ENCODE measurements at regions not wholly inside any gene's neighbourhood (a gene's known extent, or its start where the extent isn't known, plus 50 kb on each side); places are given as distances from the start of the nearest gene placed in this dataset.
A peak's percentile ranks its signal among the peaks of the same experiment; 100 is the strongest.

DNA sequence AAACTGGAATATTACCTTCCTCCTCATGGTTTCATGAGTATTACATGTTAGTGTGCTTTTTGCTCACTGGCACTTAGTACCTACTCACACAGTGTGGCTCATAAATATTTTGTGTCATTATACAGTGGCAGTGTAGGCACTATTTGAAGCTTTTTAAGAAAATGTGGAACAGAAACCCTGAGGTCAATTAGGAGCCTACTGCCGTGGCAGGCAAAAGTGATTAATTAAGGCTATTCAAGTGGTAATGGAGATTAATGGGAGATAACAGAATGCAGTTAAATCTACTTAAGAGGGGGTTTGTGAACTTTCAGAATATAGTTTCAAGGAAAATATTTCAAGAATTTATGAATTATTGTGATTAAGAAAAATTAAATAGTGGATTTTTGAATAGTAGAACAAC is 277.6 kb downstream of the HGF start:
- no peak overlapping the region for H3K4me3 ChIP-seq (ENCODE audit: low read depth, low read length)
- TF ChIP-seq, protein P1, sequence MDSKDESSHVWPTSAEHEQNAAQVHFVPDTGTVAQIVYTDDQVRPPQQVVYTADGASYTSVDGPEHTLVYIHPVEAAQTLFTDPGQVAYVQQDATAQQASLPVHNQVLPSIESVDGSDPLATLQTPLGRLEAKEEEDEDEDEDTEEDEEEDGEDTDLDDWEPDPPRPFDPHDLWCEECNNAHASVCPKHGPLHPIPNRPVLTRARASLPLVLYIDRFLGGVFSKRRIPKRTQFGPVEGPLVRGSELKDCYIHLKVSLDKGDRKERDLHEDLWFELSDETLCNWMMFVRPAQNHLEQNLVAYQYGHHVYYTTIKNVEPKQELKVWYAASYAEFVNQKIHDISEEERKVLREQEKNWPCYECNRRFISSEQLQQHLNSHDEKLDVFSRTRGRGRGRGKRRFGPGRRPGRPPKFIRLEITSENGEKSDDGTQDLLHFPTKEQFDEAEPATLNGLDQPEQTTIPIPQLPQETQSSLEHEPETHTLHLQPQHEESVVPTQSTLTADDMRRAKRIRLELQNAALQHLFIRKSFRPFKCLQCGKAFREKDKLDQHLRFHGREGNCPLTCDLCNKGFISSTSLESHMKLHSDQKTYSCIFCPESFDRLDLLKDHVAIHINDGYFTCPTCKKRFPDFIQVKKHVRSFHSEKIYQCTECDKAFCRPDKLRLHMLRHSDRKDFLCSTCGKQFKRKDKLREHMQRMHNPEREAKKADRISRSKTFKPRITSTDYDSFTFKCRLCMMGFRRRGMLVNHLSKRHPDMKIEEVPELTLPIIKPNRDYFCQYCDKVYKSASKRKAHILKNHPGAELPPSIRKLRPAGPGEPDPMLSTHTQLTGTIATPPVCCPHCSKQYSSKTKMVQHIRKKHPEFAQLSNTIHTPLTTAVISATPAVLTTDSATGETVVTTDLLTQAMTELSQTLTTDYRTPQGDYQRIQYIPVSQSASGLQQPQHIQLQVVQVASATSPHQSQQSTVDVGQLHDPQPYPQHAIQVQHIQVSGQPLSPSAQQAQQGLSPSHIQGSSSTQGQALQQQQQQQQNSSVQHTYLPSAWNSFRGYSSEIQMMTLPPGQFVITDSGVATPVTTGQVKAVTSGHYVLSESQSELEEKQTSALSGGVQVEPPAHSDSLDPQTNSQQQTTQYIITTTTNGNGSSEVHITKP (tag by site-specific recombination; IDR thresholded peaks at IDR 0.05) = no peak
- H3K9me3 ChIP-seq (ENCODE audit: control insufficient read depth, insufficient read depth, low read depth, low read length) = no peaks in the 10 kb centered on the region
- no peaks in the 10 kb centered on the region for H3K36me3 ChIP-seq (ENCODE audit: control insufficient read depth in 2 of 2, insufficient read depth in 1 of 2, low read length in 2 of 2)
- CTCF ChIA-PET = interaction anchor here (1.3 to 1.6 kb wide), 2 partner anchors 10 kb away, joined by 5 to 10 read pairs; no protein-coding TSS in a partner anchor
- no peak overlapping the region for H3K27ac ChIP-seq (ENCODE audit: extremely low read depth, low read depth, low read length)
- no peaks in the 10 kb centered on the region for H3K4me1 ChIP-seq (ENCODE audit: control insufficient read depth, insufficient read depth, low read length)
- POLR2A ChIA-PET = no interaction called here

DNA sequence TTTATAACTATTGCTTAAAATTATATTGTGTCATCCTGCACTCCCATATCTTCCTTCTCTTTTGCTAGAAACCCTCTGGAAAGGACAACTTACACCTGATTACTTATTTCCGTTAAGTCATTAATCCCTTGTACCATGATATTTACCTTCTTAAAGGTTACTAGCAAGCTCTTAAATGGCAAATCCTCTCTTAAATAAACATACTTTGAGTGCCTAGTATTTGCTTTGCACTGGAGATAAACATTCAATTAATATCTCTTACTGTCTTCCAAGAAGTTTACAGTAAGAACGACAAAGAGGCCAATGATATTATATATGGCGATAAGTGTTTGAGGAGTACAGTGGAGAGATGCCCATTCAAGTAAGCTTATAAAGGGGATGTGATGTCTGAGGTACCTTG is 278.3 kb downstream of the HGF start:
- ChIA-PET POLR2A (no interaction called here), CTCF (interaction anchor here (0.6 to 1.7 kb wide), 3 partner anchors 9 to 588 kb away, joined by 3 to 18 read pairs (median 10); no protein-coding TSS in a partner anchor)
- no peaks in the 10 kb centered on the region for H3K9me3 ChIP-seq (ENCODE audit: control insufficient read depth, insufficient read depth, low read depth, low read length)
- no peaks in the 10 kb centered on the region for H3K36me3 ChIP-seq (ENCODE audit: control insufficient read depth in 2 of 2, insufficient read depth in 1 of 2, low read length in 2 of 2)
- no peak overlapping the region for H3K4me3 ChIP-seq (ENCODE audit: low read depth, low read length)
- H3K27ac ChIP-seq (ENCODE audit: extremely low read depth, low read depth, low read length) = no peak overlapping the region
- TF ChIP-seq, protein P2, sequence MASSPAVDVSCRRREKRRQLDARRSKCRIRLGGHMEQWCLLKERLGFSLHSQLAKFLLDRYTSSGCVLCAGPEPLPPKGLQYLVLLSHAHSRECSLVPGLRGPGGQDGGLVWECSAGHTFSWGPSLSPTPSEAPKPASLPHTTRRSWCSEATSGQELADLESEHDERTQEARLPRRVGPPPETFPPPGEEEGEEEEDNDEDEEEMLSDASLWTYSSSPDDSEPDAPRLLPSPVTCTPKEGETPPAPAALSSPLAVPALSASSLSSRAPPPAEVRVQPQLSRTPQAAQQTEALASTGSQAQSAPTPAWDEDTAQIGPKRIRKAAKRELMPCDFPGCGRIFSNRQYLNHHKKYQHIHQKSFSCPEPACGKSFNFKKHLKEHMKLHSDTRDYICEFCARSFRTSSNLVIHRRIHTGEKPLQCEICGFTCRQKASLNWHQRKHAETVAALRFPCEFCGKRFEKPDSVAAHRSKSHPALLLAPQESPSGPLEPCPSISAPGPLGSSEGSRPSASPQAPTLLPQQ (tag by site-specific recombination; IDR thresholded peaks at IDR 0.05) = no peak
- TF ChIP-seq ZIC2 (tag by site-specific recombination; IDR thresholded peaks at IDR 0.05) = no peak
- TF ChIP-seq, protein P3, sequence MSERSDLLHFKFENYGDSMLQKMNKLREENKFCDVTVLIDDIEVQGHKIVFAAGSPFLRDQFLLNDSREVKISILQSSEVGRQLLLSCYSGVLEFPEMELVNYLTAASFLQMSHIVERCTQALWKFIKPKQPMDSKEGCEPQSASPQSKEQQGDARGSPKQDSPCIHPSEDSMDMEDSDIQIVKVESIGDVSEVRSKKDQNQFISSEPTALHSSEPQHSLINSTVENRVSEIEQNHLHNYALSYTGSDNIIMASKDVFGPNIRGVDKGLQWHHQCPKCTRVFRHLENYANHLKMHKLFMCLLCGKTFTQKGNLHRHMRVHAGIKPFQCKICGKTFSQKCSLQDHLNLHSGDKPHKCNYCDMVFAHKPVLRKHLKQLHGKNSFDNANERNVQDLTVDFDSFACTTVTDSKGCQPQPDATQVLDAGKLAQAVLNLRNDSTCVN (tag by site-specific recombination; optimal IDR thresholded peaks at IDR 0.05) = no peak
- H3K4me1 ChIP-seq (ENCODE audit: control insufficient read depth, insufficient read depth, low read length) = no peaks in the 10 kb centered on the region

DNA sequence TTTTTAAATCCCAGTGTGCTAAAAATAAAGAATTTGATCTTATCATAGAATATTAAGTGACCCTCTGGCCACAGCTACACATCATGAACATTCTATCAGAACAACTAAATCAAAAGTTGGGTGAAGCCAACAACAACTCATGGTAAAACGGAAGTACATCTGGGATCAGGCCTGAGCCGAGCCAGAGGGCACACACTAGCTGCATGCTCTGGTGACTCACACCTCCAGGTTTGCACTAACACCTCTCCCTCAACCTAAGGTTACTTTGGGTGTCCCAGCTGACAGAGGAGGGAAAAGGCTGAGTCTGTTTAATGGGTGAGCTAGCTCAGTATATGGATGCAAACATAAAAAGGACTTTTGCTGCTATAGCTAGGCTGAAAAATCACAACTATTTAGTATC is 281.6 kb downstream of the HGF start:
- no peak for TF ChIP-seq ZNF626 (tag by site-specific recombination; IDR thresholded peaks at IDR 0.05)
- no peak for TF ChIP-seq BCL11B (tag by site-specific recombination; IDR thresholded peaks at IDR 0.05; ENCODE audit: low read depth)
- no peak for TF ChIP-seq ZNF26 (tag by site-specific recombination; IDR thresholded peaks at IDR 0.05)
- TF ChIP-seq ZNF394 (tag by site-specific recombination; IDR thresholded peaks at IDR 0.05; ENCODE audit: borderline replicate concordance) = no peak
- no peak overlapping the region for H3K27ac ChIP-seq (ENCODE audit: extremely low read depth, low read depth, low read length)
- no peaks in the 10 kb centered on the region for H3K36me3 ChIP-seq (ENCODE audit: control insufficient read depth in 2 of 2, insufficient read depth in 1 of 2, low read length in 2 of 2)
- ChIA-PET POLR2A (no interaction called here), CTCF (interaction anchor here (1.2 to 1.3 kb wide), 2 partner anchors 11 to 13 kb away, joined by 4 to 6 read pairs; no protein-coding TSS in a partner anchor)
- H3K4me1 ChIP-seq (ENCODE audit: control insufficient read depth, insufficient read depth, low read length) = no peaks in the 10 kb centered on the region
- H3K4me3 ChIP-seq (ENCODE audit: low read depth, low read length) = no peak overlapping the region
- H3K9me3 ChIP-seq (ENCODE audit: control insufficient read depth, insufficient read depth, low read depth, low read length) = no peaks in the 10 kb centered on the region

GRCh38 chr7:81487516-81487915 is 282.3 kb downstream of the HGF start:
- no peaks in the 10 kb centered on the region for H3K36me3 ChIP-seq (ENCODE audit: control insufficient read depth in 2 of 2, insufficient read depth in 1 of 2, low read length in 2 of 2)
- H3K4me3 ChIP-seq (ENCODE audit: low read depth, low read length) = no peak overlapping the region
- H3K9me3 ChIP-seq (ENCODE audit: control insufficient read depth, insufficient read depth, low read depth, low read length) = no peaks in the 10 kb centered on the region
- POLR2A ChIA-PET = no interaction called here
- TF ChIP-seq INSM2 (tag by site-specific recombination; IDR thresholded peaks at IDR 0.05) (no peak), ZNF239 (tag by site-specific recombination; IDR thresholded peaks at IDR 0.05) (no peak), ZXDB (tag by site-specific recombination; IDR thresholded peaks at IDR 0.05) (no peak), ZNF449 (tag by site-specific recombination; IDR thresholded peaks at IDR 0.05) (no peak), ZNF76 (tag by site-specific recombination; IDR thresholded peaks at IDR 0.05; ENCODE audit: borderline replicate concordance, low read depth) (no peak), MZF1 (tag by site-specific recombination; IDR thresholded peaks at IDR 0.05; ENCODE audit: borderline replicate concordance) (peak; percentile 59; the same call in 1 of the 2 replicates)
- CTCF ChIA-PET = interaction anchor here (1.2 to 1.3 kb wide), 2 partner anchors 12 to 14 kb away, joined by 4 to 6 read pairs; no protein-coding TSS in a partner anchor
- no peak overlapping the region for H3K27ac ChIP-seq (ENCODE audit: extremely low read depth, low read depth, low read length)
- H3K4me1 ChIP-seq (ENCODE audit: control insufficient read depth, insufficient read depth, low read length) = no peaks in the 10 kb centered on the region
